ENCODE measurements at regions not wholly inside any gene's neighbourhood (a gene's known extent, or its start where the extent isn't known, plus 50 kb on each side); places are given as distances from the start of the nearest gene placed in this dataset.

- no peak for TF ChIP-seq CTCF (IDR thresholded peaks at IDR 0.05; ENCODE audit: insufficient read depth, low read depth, low read length, missing control alignments)
- no peak for DNase-seq (ENCODE audit: low read depth)
- no peak overlapping the region for H3K4me3 ChIP-seq (ENCODE audit: low read depth, low read length)
Observed at GRCh38 chr10:131450216-131450765, 138.8 kb upstream of the TCERG1L start.

GRCh38 chr10:131451407-131452015, 140.0 kb upstream of the TCERG1L start:
- H3K4me3 ChIP-seq (ENCODE audit: low read depth, low read length), result no peak overlapping the region
- TF ChIP-seq CTCF (IDR thresholded peaks at IDR 0.05; ENCODE audit: insufficient read depth, low read depth, low read length, missing control alignments), result no peak
- no peak for DNase-seq (ENCODE audit: low read depth)

- no peak for TF ChIP-seq CTCF (IDR thresholded peaks at IDR 0.05; ENCODE audit: insufficient read depth, low read depth, low read length, missing control alignments)
- DNase-seq (ENCODE audit: low read depth), result no peak
- H3K4me3 ChIP-seq (ENCODE audit: low read depth, low read length), result no peak overlapping the region
Observed at GRCh38 chr10:131452926-131453720, 141.6 kb upstream of the TCERG1L start.

GRCh38 chr10:131453721-131454634, 142.5 kb upstream of the TCERG1L start:
- H3K4me3 ChIP-seq (ENCODE audit: low read depth, low read length), result no peak overlapping the region
- peak; percentile 11 for DNase-seq (ENCODE audit: low read depth)
- peak; percentile 48 for TF ChIP-seq CTCF (IDR thresholded peaks at IDR 0.05; ENCODE audit: insufficient read depth, low read depth, low read length, missing control alignments)

- no peak for DNase-seq (ENCODE audit: low read depth)
- no peak for TF ChIP-seq CTCF (IDR thresholded peaks at IDR 0.05; ENCODE audit: insufficient read depth, low read depth, low read length, missing control alignments)
- H3K4me3 ChIP-seq (ENCODE audit: low read depth, low read length), result no peak overlapping the region
Observed at GRCh38 chr10:131456411-131456810, 144.9 kb upstream of the TCERG1L start.

- TF ChIP-seq CTCF (IDR thresholded peaks at IDR 0.05; ENCODE audit: insufficient read depth, low read depth, low read length, missing control alignments), result no peak
- H3K4me3 ChIP-seq (ENCODE audit: low read depth, low read length), result no peak overlapping the region
- DNase-seq (ENCODE audit: low read depth), result no peak
Observed at GRCh38 chr10:131461093-131461492, 149.6 kb upstream of the TCERG1L start.
